Testis (tissue), 2 donors: ENCODE measurements at regions not wholly inside any gene's neighbourhood (a gene's known extent, or its start where the extent isn't known, plus 50 kb on each side); places are given as distances from the start of the nearest gene placed in this dataset.

Source experiments
- DNase-seq: peaks from one replicate; pipeline ENCODE4 v3.0.0-alpha.2; 2019
- H3K27ac ChIP-seq, 2 donors: fragments of 200-600 bp; sonication (generic); one replicate each; pipeline ENCODE4 v1.5.1; 2019
- H3K27me3 ChIP-seq: fragments of 200-600 bp; sonication (generic); one replicate; pipeline ENCODE4 v1.5.1; 2019
- H3K36me3 ChIP-seq: fragments of 200-600 bp; sonication (generic); one replicate; pipeline ENCODE4 v1.5.1; 2017; ENCODE audit warnings: low read depth; ENCODE audit errors: missing control alignments
- H3K4me1 ChIP-seq: fragments of 200-600 bp; sonication (generic); one replicate; pipeline ENCODE4 v1.5.1; 2019
- H3K4me3 ChIP-seq, 2 donors: fragments of 200-600 bp; sonication (generic); one replicate each; pipeline ENCODE4 v1.5.1; 2017 to 2019
- H3K9me3 ChIP-seq: fragments of 200-600 bp; sonication (generic); one replicate; pipeline ENCODE4 v1.5.1; 2017
- CTCF ChIP-seq, 3 experiments: fragments of 450-650 bp in 2 of 3; fragments of 200-600 bp in 1 of 3; sonication (generic) in 1 of 3; IDR thresholded peaks; one replicate each; pipeline ENCODE4 v1.5.1; 2016 to 2019; ENCODE audit warnings: antibody characterized with exemption in 3 of 3, mild to moderate bottlenecking in 2 of 3, moderate library complexity in 1 of 3
- POLR2A ChIP-seq: fragments of 450-650 bp; IDR thresholded peaks from one replicate; pipeline ENCODE4 v1.6.1; 2017; ENCODE audit warnings: antibody characterized with exemption, mild to moderate bottlenecking, moderate library complexity
- WGBS, 2 donors: methylation state at CpG; one replicate each; pipeline ENCODE4 v1.1.5; 2018; 5-methylcytosine and 5-hydroxymethylcytosine counted together
- intact Hi-C: fragments of 100-400 bp; cut with DNase I; formaldehyde crosslinking; loops from one replicate; pipeline ENCODE4 v1.15.1; 2023; ENCODE audit warnings: low total_unique reads

DNA sequence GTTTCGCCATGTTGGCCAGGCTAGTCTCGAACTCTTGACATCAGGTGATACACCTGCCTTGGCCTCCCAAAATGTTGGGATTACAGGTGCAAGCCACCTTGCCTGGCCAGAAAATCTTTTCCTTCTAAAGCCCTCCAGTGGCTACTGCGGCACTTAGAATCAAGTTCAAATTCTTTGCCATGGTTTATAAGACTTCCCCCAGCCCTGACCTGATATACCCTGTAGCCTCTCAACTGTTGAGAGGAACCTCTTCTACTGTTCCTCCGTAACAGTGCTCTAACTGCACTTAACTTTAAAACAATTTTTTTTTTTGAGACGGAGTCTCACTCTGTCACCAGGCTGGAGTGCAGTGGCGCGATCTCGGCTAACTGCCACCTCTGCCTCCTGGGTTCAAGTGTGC, 235.6 kb downstream of the BCAS1 start:
- Histone ChIP-seq H3K4me1 (no peaks in the 10 kb centered on the region), H3K4me3 (no peak overlapping the region), H3K27me3 (no peaks in the 10 kb centered on the region), H3K36me3 (no peaks in the 10 kb centered on the region), H3K27ac (no peak overlapping the region), H3K9me3 (no peaks in the 10 kb centered on the region)
- intact Hi-C loops: no loop called here
- 96 to 97% methylated on average over 8 of the region's 8 CpGs for WGBS, 2 donors
- DNase-seq: no peak
- TF ChIP-seq CTCF (IDR thresholded peaks at IDR 0.05): no peak
- TF ChIP-seq POLR2A: no peak

DNA sequence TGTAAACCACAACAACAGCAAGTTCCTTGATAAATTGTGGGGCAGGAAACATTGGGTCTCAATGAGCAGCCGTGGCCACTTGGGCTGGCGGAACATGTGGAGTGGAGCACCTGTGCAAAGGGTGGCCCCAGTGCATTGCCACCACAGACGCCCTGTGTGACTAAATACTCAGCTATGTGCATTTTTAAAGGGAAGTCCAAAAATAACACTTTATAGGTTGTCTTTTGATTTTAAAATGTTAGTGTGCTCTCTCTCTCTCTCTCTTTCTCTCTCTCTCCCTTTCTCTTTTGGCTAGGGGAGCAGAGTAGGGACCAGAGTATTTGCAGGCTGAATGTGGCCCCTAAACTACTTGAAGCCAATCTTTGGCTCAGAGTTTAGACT, 236.3 kb downstream of the BCAS1 start:
- Histone ChIP-seq H3K27me3 (no peaks in the 10 kb centered on the region), H3K27ac (no peak overlapping the region), H3K36me3 (no peaks in the 10 kb centered on the region), H3K4me3 (no peak overlapping the region), H3K4me1 (no peaks in the 10 kb centered on the region), H3K9me3 (no peaks in the 10 kb centered on the region)
- WGBS, 2 donors: 81 to 83% methylated on average over 3 of the region's 3 CpGs
- DNase-seq: no peak
- intact Hi-C loops: no loop called here
- TF ChIP-seq POLR2A (no peak), CTCF (IDR thresholded peaks at IDR 0.05) (no peak)

GRCh38 chr20:53833333-53834061, 236.9 kb downstream of the BCAS1 start:
- no peak overlapping the region for H3K4me3 ChIP-seq
- H3K4me1 ChIP-seq: no peaks in the 10 kb centered on the region
- no peaks in the 10 kb centered on the region for H3K27me3 ChIP-seq
- TF ChIP-seq POLR2A (no peak), CTCF (IDR thresholded peaks at IDR 0.05) (no peak)
- intact Hi-C loops: no loop called here
- H3K27ac ChIP-seq: no peak overlapping the region
- no peaks in the 10 kb centered on the region for H3K9me3 ChIP-seq
- no peak for DNase-seq
- 82 to 85% methylated on average over 10 of the region's 10 CpGs for WGBS, 2 donors
- H3K36me3 ChIP-seq: no peaks in the 10 kb centered on the region

- Histone ChIP-seq H3K27me3 (no peaks in the 10 kb centered on the region), H3K27ac (no peak overlapping the region), H3K4me3 (no peak overlapping the region), H3K36me3 (no peaks in the 10 kb centered on the region), H3K4me1 (peaks cover 3% of the 10 kb centered on the region), H3K9me3 (no peaks in the 10 kb centered on the region)
- intact Hi-C loops: no loop called here
- no peak for DNase-seq
- TF ChIP-seq CTCF (IDR thresholded peaks at IDR 0.05) (no peak), POLR2A (no peak)
- WGBS, 2 donors: 93 to 95% methylated on average over 7 of the region's 7 CpGs
These were observed 237.9 kb downstream of the BCAS1 start for GRCh38 chr20:53832499-53832898.

DNA sequence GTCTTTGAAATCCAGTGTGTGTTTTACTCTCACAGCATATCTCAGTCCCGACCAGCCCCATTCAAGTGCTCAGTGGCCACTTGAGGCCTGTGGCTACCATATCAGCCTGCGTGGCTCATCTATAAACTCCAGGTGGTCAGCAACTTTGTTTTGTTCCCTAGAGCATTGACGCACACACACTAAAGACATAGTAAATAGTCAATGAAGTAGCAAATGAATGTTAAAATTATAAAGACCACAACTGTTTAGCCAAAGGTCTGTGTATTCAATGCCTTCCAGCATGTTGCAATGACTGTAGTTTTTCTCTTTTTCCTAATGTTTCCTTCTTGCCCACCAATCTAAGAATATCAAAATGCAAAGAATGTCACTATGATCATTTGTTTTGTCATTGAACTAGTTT, 238.2 kb upstream of the ZNF217 start:
- H3K27ac ChIP-seq: no peak overlapping the region
- no peak for TF ChIP-seq CTCF (IDR thresholded peaks at IDR 0.05)
- TF ChIP-seq POLR2A: no peak
- H3K27me3 ChIP-seq: no peaks in the 10 kb centered on the region
- peaks cover 3% of the 10 kb centered on the region for H3K4me1 ChIP-seq
- no peak for DNase-seq
- no peaks in the 10 kb centered on the region for H3K36me3 ChIP-seq
- 93 to 95% methylated on average over 3 of the region's 3 CpGs for WGBS, 2 donors
- H3K4me3 ChIP-seq: no peak overlapping the region
- no peaks in the 10 kb centered on the region for H3K9me3 ChIP-seq
- intact Hi-C loops: no loop called here
